DND-41 (cell line): ENCODE measurements at regions not wholly inside any gene's neighbourhood (a gene's known extent, or its start where the extent isn't known, plus 50 kb on each side); places are given as distances from the start of the nearest gene placed in this dataset.

Experiments used
- EZH2 ChIP-seq: IDR thresholded peaks from 3 replicates; pipeline ENCODE4 v1.6.1; 2012; ENCODE audit warnings: borderline replicate concordance, low read depth, mild to moderate bottlenecking, moderate library complexity, low read length, inconsistent platforms; ENCODE audit not compliant: severe bottlenecking
- TF ChIP-seq, protein P1 (sequence below): IDR thresholded peaks from 2 replicates; pipeline ENCODE4 v1.5.1; 2012; ENCODE audit warnings: borderline replicate concordance, low read length, moderate library complexity, mild to moderate bottlenecking; ENCODE audit not compliant: poor library complexity, severe bottlenecking; ENCODE audit errors: extremely low read depth

DNA sequence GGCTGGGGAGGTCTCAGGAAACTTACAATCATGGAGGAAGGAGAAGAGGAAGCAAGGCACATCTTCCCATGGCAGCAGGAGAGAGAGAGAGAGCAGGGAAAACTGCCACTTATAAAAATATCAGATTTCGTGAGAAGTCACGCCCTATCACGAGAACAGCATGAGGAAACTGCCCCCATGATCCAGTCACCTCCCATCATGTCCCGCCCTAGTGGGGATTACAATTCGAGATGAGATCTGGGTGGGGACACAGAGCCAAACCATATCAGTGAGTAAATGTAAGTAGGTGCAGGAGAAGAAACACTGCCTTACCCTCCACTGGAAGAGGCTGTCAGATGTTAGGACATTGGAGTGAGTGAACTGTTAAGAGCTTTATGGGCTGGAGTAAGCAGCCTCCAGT, 270.4 kb downstream of the TFAP2C start:
- TF ChIP-seq, protein P1, sequence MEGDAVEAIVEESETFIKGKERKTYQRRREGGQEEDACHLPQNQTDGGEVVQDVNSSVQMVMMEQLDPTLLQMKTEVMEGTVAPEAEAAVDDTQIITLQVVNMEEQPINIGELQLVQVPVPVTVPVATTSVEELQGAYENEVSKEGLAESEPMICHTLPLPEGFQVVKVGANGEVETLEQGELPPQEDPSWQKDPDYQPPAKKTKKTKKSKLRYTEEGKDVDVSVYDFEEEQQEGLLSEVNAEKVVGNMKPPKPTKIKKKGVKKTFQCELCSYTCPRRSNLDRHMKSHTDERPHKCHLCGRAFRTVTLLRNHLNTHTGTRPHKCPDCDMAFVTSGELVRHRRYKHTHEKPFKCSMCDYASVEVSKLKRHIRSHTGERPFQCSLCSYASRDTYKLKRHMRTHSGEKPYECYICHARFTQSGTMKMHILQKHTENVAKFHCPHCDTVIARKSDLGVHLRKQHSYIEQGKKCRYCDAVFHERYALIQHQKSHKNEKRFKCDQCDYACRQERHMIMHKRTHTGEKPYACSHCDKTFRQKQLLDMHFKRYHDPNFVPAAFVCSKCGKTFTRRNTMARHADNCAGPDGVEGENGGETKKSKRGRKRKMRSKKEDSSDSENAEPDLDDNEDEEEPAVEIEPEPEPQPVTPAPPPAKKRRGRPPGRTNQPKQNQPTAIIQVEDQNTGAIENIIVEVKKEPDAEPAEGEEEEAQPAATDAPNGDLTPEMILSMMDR: no peak
- TF ChIP-seq EZH2: no peak
